ENCODE measurements at regions not wholly inside any gene's neighbourhood (a gene's known extent, or its start where the extent isn't known, plus 50 kb on each side); places are given as distances from the start of the nearest gene placed in this dataset.

- Histone ChIP-seq H3K27ac (replicated peaks; ENCODE audit: low read length) (no peak overlapping the region), H3K4me3 (ENCODE audit: low read length in 2 of 2) (no peak overlapping the region), H3K9me3 (replicated peaks in 1 of 2; ENCODE audit: control insufficient read depth in 2 of 2, insufficient read depth in 1 of 2, low read depth in 1 of 2, low read length in 2 of 2) (no peaks in the 10 kb centered on the region), H4K8ac (ENCODE audit: low read depth, low read length) (no peak overlapping the region), H3K23ac (ENCODE audit: low read depth, low read length, poor library complexity) (no peak overlapping the region), H3K4me1 (ENCODE audit: control insufficient read depth in 2 of 2, insufficient read depth in 1 of 2, low read depth in 1 of 2, low read length in 2 of 2) (peaks cover 2 to 3% of the 10 kb centered on the region in 2 donors), H2BK12ac (ENCODE audit: low read length) (no peak overlapping the region), H3K14ac (ENCODE audit: low read length) (no peak overlapping the region), H2BK120ac (ENCODE audit: low read depth, low read length) (no peak overlapping the region), H3K18ac (ENCODE audit: low read length) (no peak overlapping the region), H3K27me3 (ENCODE audit: control insufficient read depth in 3 of 3, insufficient read depth in 3 of 3, low read depth in 1 of 3, low read length in 3 of 3) (no peaks in the 10 kb centered on the region), H4K91ac (ENCODE audit: low read depth, low read length, poor library complexity) (no peak overlapping the region), H3K4me2 (ENCODE audit: insufficient read depth, low read length, poor library complexity, severe bottlenecking) (no peak overlapping the region), H3K4ac (ENCODE audit: low read length) (no peak overlapping the region), H2BK5ac (ENCODE audit: low read length) (no peak overlapping the region), H3K79me1 (ENCODE audit: low read depth, low read length) (no peaks in the 10 kb centered on the region), H3K36me3 (replicated peaks in 1 of 2; ENCODE audit: control insufficient read depth in 2 of 2, insufficient read depth in 2 of 2, low read length in 2 of 2) (no peaks in the 10 kb centered on the region), H2AK5ac (ENCODE audit: low read depth, low read length) (no peak overlapping the region), H2AFZ (ENCODE audit: low read length) (no peak overlapping the region), H3K9ac (ENCODE audit: low read depth, low read length, poor library complexity) (no peak overlapping the region), H2BK15ac (ENCODE audit: low read length) (no peak overlapping the region)
- no peak for DNase-seq (ENCODE audit: low spot score)
- WGBS, 2 donors (ENCODE audit: extremely low coverage in 2 of 2, insufficient read length in 2 of 2, insufficient replicate concordance in 1 of 2): no CpG with 5 or more reads among the region's 2 CpGs
These were observed 300.0 kb downstream of the KIF4B start for GRCh38 chr5:155313518-155313917.

- H3K14ac ChIP-seq (ENCODE audit: low read length): no peak overlapping the region
- no peaks in the 10 kb centered on the region for H3K9me3 ChIP-seq (replicated peaks in 1 of 2; ENCODE audit: control insufficient read depth in 2 of 2, insufficient read depth in 1 of 2, low read depth in 1 of 2, low read length in 2 of 2)
- no peak overlapping the region for H3K18ac ChIP-seq (ENCODE audit: low read length)
- no peak overlapping the region for H2BK5ac ChIP-seq (ENCODE audit: low read length)
- no CpG with 5 or more reads among the region's 12 CpGs for WGBS, 2 donors (ENCODE audit: extremely low coverage in 2 of 2, insufficient read length in 2 of 2, insufficient replicate concordance in 1 of 2)
- no peak overlapping the region for H4K91ac ChIP-seq (ENCODE audit: low read depth, low read length, poor library complexity)
- no peaks in the 10 kb centered on the region for H3K79me1 ChIP-seq (ENCODE audit: low read depth, low read length)
- H4K8ac ChIP-seq (ENCODE audit: low read depth, low read length): no peak overlapping the region
- H2BK120ac ChIP-seq (ENCODE audit: low read depth, low read length): no peak overlapping the region
- H3K4me1 ChIP-seq (ENCODE audit: control insufficient read depth in 2 of 2, insufficient read depth in 1 of 2, low read depth in 1 of 2, low read length in 2 of 2): peaks cover 2 to 3% of the 10 kb centered on the region in 2 donors
- no peak overlapping the region for H2AK5ac ChIP-seq (ENCODE audit: low read depth, low read length)
- no peak overlapping the region for H3K27ac ChIP-seq (replicated peaks; ENCODE audit: low read length)
- no peak overlapping the region for H3K4ac ChIP-seq (ENCODE audit: low read length)
- no peak overlapping the region for H2BK15ac ChIP-seq (ENCODE audit: low read length)
- H3K27me3 ChIP-seq (ENCODE audit: control insufficient read depth in 3 of 3, insufficient read depth in 3 of 3, low read depth in 1 of 3, low read length in 3 of 3): no peaks in the 10 kb centered on the region
- no peak overlapping the region for H3K23ac ChIP-seq (ENCODE audit: low read depth, low read length, poor library complexity)
- H3K9ac ChIP-seq (ENCODE audit: low read depth, low read length, poor library complexity): no peak overlapping the region
- H3K4me2 ChIP-seq (ENCODE audit: insufficient read depth, low read length, poor library complexity, severe bottlenecking): no peak overlapping the region
- H3K4me3 ChIP-seq (ENCODE audit: low read length in 2 of 2): no peak overlapping the region
- H3K36me3 ChIP-seq (replicated peaks in 1 of 2; ENCODE audit: control insufficient read depth in 2 of 2, insufficient read depth in 2 of 2, low read length in 2 of 2): no peaks in the 10 kb centered on the region
- H2BK12ac ChIP-seq (ENCODE audit: low read length): no peak overlapping the region
- peak; percentile 9 for DNase-seq (ENCODE audit: low spot score)
- peak overlapping the region; percentile 66 for H2AFZ ChIP-seq (ENCODE audit: low read length)
These were observed 302.6 kb downstream of the KIF4B start for GRCh38 chr5:155316070-155316714.

GRCh38 chr5:155332618-155333017, 319.1 kb downstream of the KIF4B start:
- Histone ChIP-seq H2BK5ac (ENCODE audit: low read length) (no peak overlapping the region), H3K27me3 (ENCODE audit: control insufficient read depth in 3 of 3, insufficient read depth in 3 of 3, low read depth in 1 of 3, low read length in 3 of 3) (no peaks in the 10 kb centered on the region), H4K91ac (ENCODE audit: low read depth, low read length, poor library complexity) (no peak overlapping the region), H3K4ac (ENCODE audit: low read length) (no peak overlapping the region), H3K4me2 (ENCODE audit: insufficient read depth, low read length, poor library complexity, severe bottlenecking) (no peak overlapping the region), H2BK120ac (ENCODE audit: low read depth, low read length) (no peak overlapping the region), H2AFZ (ENCODE audit: low read length) (no peak overlapping the region), H3K9me3 (replicated peaks in 1 of 2; ENCODE audit: control insufficient read depth in 2 of 2, insufficient read depth in 1 of 2, low read depth in 1 of 2, low read length in 2 of 2) (no peaks in the 10 kb centered on the region), H2BK12ac (ENCODE audit: low read length) (no peak overlapping the region), H3K18ac (ENCODE audit: low read length) (no peak overlapping the region), H4K8ac (ENCODE audit: low read depth, low read length) (no peak overlapping the region), H3K4me3 (ENCODE audit: low read length in 2 of 2) (no peak overlapping the region), H2AK5ac (ENCODE audit: low read depth, low read length) (no peak overlapping the region), H3K36me3 (replicated peaks in 1 of 2; ENCODE audit: control insufficient read depth in 2 of 2, insufficient read depth in 2 of 2, low read length in 2 of 2) (no peaks in the 10 kb centered on the region), H3K4me1 (ENCODE audit: control insufficient read depth in 2 of 2, insufficient read depth in 1 of 2, low read depth in 1 of 2, low read length in 2 of 2) (no peaks in the 10 kb centered on the region), H3K9ac (ENCODE audit: low read depth, low read length, poor library complexity) (no peak overlapping the region), H3K79me1 (ENCODE audit: low read depth, low read length) (no peaks in the 10 kb centered on the region), H3K27ac (replicated peaks; ENCODE audit: low read length) (no peak overlapping the region), H3K14ac (ENCODE audit: low read length) (no peak overlapping the region), H3K23ac (ENCODE audit: low read depth, low read length, poor library complexity) (no peak overlapping the region), H2BK15ac (ENCODE audit: low read length) (no peak overlapping the region)
- WGBS, 2 donors (ENCODE audit: extremely low coverage in 2 of 2, insufficient read length in 2 of 2, insufficient replicate concordance in 1 of 2): no CpG with 5 or more reads among the region's 5 CpGs
- no peak for DNase-seq (ENCODE audit: low spot score)

GRCh38 chr5:155342956-155343355, 329.4 kb downstream of the KIF4B start:
- no peak overlapping the region for H2BK120ac ChIP-seq (ENCODE audit: low read depth, low read length)
- no peak overlapping the region for H2BK5ac ChIP-seq (ENCODE audit: low read length)
- no peak overlapping the region for H2BK15ac ChIP-seq (ENCODE audit: low read length)
- no peaks in the 10 kb centered on the region for H3K9me3 ChIP-seq (replicated peaks in 1 of 2; ENCODE audit: control insufficient read depth in 2 of 2, insufficient read depth in 1 of 2, low read depth in 1 of 2, low read length in 2 of 2)
- H3K36me3 ChIP-seq (replicated peaks in 1 of 2; ENCODE audit: control insufficient read depth in 2 of 2, insufficient read depth in 2 of 2, low read length in 2 of 2): no peaks in the 10 kb centered on the region
- H4K91ac ChIP-seq (ENCODE audit: low read depth, low read length, poor library complexity): no peak overlapping the region
- H3K27me3 ChIP-seq (ENCODE audit: control insufficient read depth in 3 of 3, insufficient read depth in 3 of 3, low read depth in 1 of 3, low read length in 3 of 3): no peaks in the 10 kb centered on the region
- H4K8ac ChIP-seq (ENCODE audit: low read depth, low read length): no peak overlapping the region
- no peak overlapping the region for H3K27ac ChIP-seq (replicated peaks; ENCODE audit: low read length)
- no peak overlapping the region for H3K9ac ChIP-seq (ENCODE audit: low read depth, low read length, poor library complexity)
- no peak overlapping the region for H2AK5ac ChIP-seq (ENCODE audit: low read depth, low read length)
- no peak overlapping the region for H3K18ac ChIP-seq (ENCODE audit: low read length)
- H3K4me1 ChIP-seq (ENCODE audit: control insufficient read depth in 2 of 2, insufficient read depth in 1 of 2, low read depth in 1 of 2, low read length in 2 of 2): peaks cover 0 to 2% of the 10 kb centered on the region in 2 donors
- H3K79me1 ChIP-seq (ENCODE audit: low read depth, low read length): no peaks in the 10 kb centered on the region
- no peak overlapping the region for H3K14ac ChIP-seq (ENCODE audit: low read length)
- no peak overlapping the region for H3K23ac ChIP-seq (ENCODE audit: low read depth, low read length, poor library complexity)
- no peak overlapping the region for H3K4ac ChIP-seq (ENCODE audit: low read length)
- H3K4me3 ChIP-seq (ENCODE audit: low read length in 2 of 2): no peak overlapping the region
- no CpG with 5 or more reads among the region's 2 CpGs for WGBS, 2 donors (ENCODE audit: extremely low coverage in 2 of 2, insufficient read length in 2 of 2, insufficient replicate concordance in 1 of 2)
- DNase-seq (ENCODE audit: low spot score): no peak
- H3K4me2 ChIP-seq (ENCODE audit: insufficient read depth, low read length, poor library complexity, severe bottlenecking): no peak overlapping the region
- no peak overlapping the region for H2BK12ac ChIP-seq (ENCODE audit: low read length)
- no peak overlapping the region for H2AFZ ChIP-seq (ENCODE audit: low read length)
